ENCODE measurements at regions not wholly inside any gene's neighbourhood (a gene's known extent, or its start where the extent isn't known, plus 50 kb on each side); places are given as distances from the start of the nearest gene placed in this dataset.

- Mint-ChIP-seq H3K9me3 (ENCODE audit: unreplicated experiment) (no peaks in the 10 kb centered on the region), H3K4me3 (ENCODE audit: unreplicated experiment) (no peak overlapping the region), H3K4me1 (ENCODE audit: unreplicated experiment) (peaks cover 2% of the 10 kb centered on the region), H3K27me3 (ENCODE audit: unreplicated experiment) (no peaks in the 10 kb centered on the region), H3K36me3 (ENCODE audit: unreplicated experiment) (no peaks in the 10 kb centered on the region), H3K27ac (ENCODE audit: unreplicated experiment) (no peak overlapping the region)
- no peak for TF ChIP-seq CTCF (IDR thresholded peaks at IDR 0.05)
- DNase-seq (ENCODE audit: extremely low spot score, unreplicated experiment): no peak
Observed at GRCh38 chr3:18011387-18011786, 269.0 kb upstream of the TBC1D5 start.

- Mint-ChIP-seq H3K27ac (ENCODE audit: unreplicated experiment) (no peak overlapping the region), H3K4me1 (ENCODE audit: unreplicated experiment) (peaks cover 2% of the 10 kb centered on the region), H3K27me3 (ENCODE audit: unreplicated experiment) (no peaks in the 10 kb centered on the region), H3K9me3 (ENCODE audit: unreplicated experiment) (no peaks in the 10 kb centered on the region), H3K36me3 (ENCODE audit: unreplicated experiment) (no peaks in the 10 kb centered on the region), H3K4me3 (ENCODE audit: unreplicated experiment) (no peak overlapping the region)
- TF ChIP-seq CTCF (IDR thresholded peaks at IDR 0.05): no peak
- DNase-seq (ENCODE audit: extremely low spot score, unreplicated experiment): no peak
Observed at GRCh38 chr3:18010001-18010400, 267.6 kb upstream of the TBC1D5 start.

- peaks cover 9% of the 10 kb centered on the region for H3K9me3 Mint-ChIP-seq (ENCODE audit: unreplicated experiment)
- H3K27me3 Mint-ChIP-seq (ENCODE audit: unreplicated experiment): no peaks in the 10 kb centered on the region
- H3K4me3 Mint-ChIP-seq (ENCODE audit: unreplicated experiment): no peak overlapping the region
- no peak for DNase-seq (ENCODE audit: extremely low spot score, unreplicated experiment)
- no peak for TF ChIP-seq CTCF (IDR thresholded peaks at IDR 0.05)
- no peak overlapping the region for H3K27ac Mint-ChIP-seq (ENCODE audit: unreplicated experiment)
- peaks cover 7% of the 10 kb centered on the region for H3K36me3 Mint-ChIP-seq (ENCODE audit: unreplicated experiment)
- peaks cover 2% of the 10 kb centered on the region for H3K4me1 Mint-ChIP-seq (ENCODE audit: unreplicated experiment)
Observed at GRCh38 chr3:18008706-18009368, 266.4 kb upstream of the TBC1D5 start.

- TF ChIP-seq CTCF (IDR thresholded peaks at IDR 0.05): no peak
Observed at GRCh38 chr3:18007980-18008379, 265.5 kb upstream of the TBC1D5 start.

GRCh38 chr3:17995769-17996168 lies 253.3 kb upstream of the TBC1D5 start:
- peaks cover 6% of the 10 kb centered on the region for H3K36me3 Mint-ChIP-seq (ENCODE audit: unreplicated experiment)
- no peaks in the 10 kb centered on the region for H3K27me3 Mint-ChIP-seq (ENCODE audit: unreplicated experiment)
- H3K27ac Mint-ChIP-seq (ENCODE audit: unreplicated experiment): no peak overlapping the region
- no peak for TF ChIP-seq CTCF (IDR thresholded peaks at IDR 0.05)
- H3K4me3 Mint-ChIP-seq (ENCODE audit: unreplicated experiment): no peak overlapping the region
- H3K9me3 Mint-ChIP-seq (ENCODE audit: unreplicated experiment): no peaks in the 10 kb centered on the region
- DNase-seq (ENCODE audit: extremely low spot score, unreplicated experiment): no peak
- H3K4me1 Mint-ChIP-seq (ENCODE audit: unreplicated experiment): peaks cover 3% of the 10 kb centered on the region

More at GRCh38 chr3:18007980-18008379, 265.5 kb upstream of the TBC1D5 start:
- Mint-ChIP-seq H3K9me3 (ENCODE audit: unreplicated experiment) (peaks cover 9% of the 10 kb centered on the region), H3K27me3 (ENCODE audit: unreplicated experiment) (no peaks in the 10 kb centered on the region), H3K27ac (ENCODE audit: unreplicated experiment) (no peak overlapping the region), H3K4me3 (ENCODE audit: unreplicated experiment) (no peak overlapping the region), H3K4me1 (ENCODE audit: unreplicated experiment) (peaks cover 2% of the 10 kb centered on the region), H3K36me3 (ENCODE audit: unreplicated experiment) (peaks cover 9% of the 10 kb centered on the region)
- DNase-seq (ENCODE audit: extremely low spot score, unreplicated experiment): no peak
